ENCODE measurements at regions not wholly inside any gene's neighbourhood (a gene's known extent, or its start where the extent isn't known, plus 50 kb on each side); places are given as distances from the start of the nearest gene placed in this dataset.

DNA sequence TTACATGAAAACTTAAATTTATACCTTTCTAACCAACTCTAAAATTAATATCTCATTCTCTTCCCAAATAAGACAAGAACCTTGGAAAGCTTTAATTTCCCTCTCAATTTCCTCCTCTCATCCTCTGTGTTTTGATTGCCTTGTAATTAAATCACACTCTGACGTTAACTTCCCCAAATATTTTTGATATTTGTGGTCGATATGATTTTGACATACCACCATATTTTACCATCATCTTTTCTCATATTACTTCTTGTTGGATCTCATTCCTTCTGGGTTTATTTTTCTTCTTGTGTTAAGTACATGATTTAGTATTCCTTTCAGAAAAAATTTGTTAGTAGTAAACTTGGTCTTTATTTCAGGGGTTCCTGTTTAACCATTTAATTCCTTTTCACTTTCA lies 69.6 kb downstream of the RDH14 start:
- POLR2A ChIA-PET (ENCODE audit: partially characterized antibody): no interaction called here
- Histone ChIP-seq H3K4me1 (replicated peaks in 1 of 4; ENCODE audit: control insufficient read depth in 3 of 4, insufficient read depth in 4 of 4, low read length in 3 of 4) (no peaks in the 10 kb centered on the region), H3K4ac (replicated peaks; ENCODE audit: insufficient read length, low read depth, low read length) (no peak overlapping the region), H3K14ac (ENCODE audit: insufficient read length) (no peak overlapping the region), H4K20me1 (replicated peaks in 1 of 2; ENCODE audit: control insufficient read depth in 1 of 2, insufficient read depth in 2 of 2, low read length in 2 of 2) (no peaks in the 10 kb centered on the region), H3K9me3 (ENCODE audit: insufficient read depth in 2 of 2, low read depth in 1 of 2, low read length in 1 of 2) (no peaks in the 10 kb centered on the region), H3K4me2 (ENCODE audit: insufficient read depth in 1 of 2, low read depth in 2 of 2, low read length in 2 of 2) (no peak overlapping the region), H2AK5ac (ENCODE audit: low read depth, low read length) (no peak overlapping the region), H3K36me3 (ENCODE audit: control insufficient read depth in 2 of 4, insufficient read depth in 4 of 4, low read length in 3 of 4) (no peaks in the 10 kb centered on the region), H3K4me3 (ENCODE audit: extremely low read depth in 1 of 4, insufficient read depth in 2 of 4, low read depth in 3 of 4, low read length in 4 of 4) (no peak overlapping the region), H4K8ac (ENCODE audit: extremely low read depth, insufficient read depth, low read length) (no peak overlapping the region), H3K27me3 (replicated peaks in 1 of 4; ENCODE audit: control insufficient read depth in 3 of 4, extremely low read depth in 1 of 4, insufficient read depth in 3 of 4, low read length in 3 of 4) (no peaks in the 10 kb centered on the region), H4K5ac (ENCODE audit: insufficient read length, low read depth, low read length) (no peak overlapping the region), H3K79me2 (ENCODE audit: control insufficient read depth in 1 of 2, insufficient read depth in 2 of 2, low read length in 2 of 2) (no peaks in the 10 kb centered on the region), H2BK15ac (ENCODE audit: low read length) (no peak overlapping the region), H3K18ac (ENCODE audit: extremely low read depth, low read length) (no peak overlapping the region), H3K9ac (replicated peaks in 1 of 4; ENCODE audit: extremely low read depth in 1 of 4, low read depth in 3 of 4, low read length in 3 of 4) (no peak overlapping the region), H3K23me2 (ENCODE audit: low read depth, low read length) (no peaks in the 10 kb centered on the region), H2BK120ac (replicated peaks; ENCODE audit: low read depth, low read length) (no peak overlapping the region), H3K79me1 (ENCODE audit: low read depth, low read length) (no peaks in the 10 kb centered on the region), H2BK12ac (ENCODE audit: low read depth, low read length) (no peak overlapping the region), H3K56ac (replicated peaks; ENCODE audit: insufficient read length, low read depth, low read length) (no peak overlapping the region), H3K23ac (ENCODE audit: insufficient read length) (no peak overlapping the region), H4K91ac (replicated peaks; ENCODE audit: insufficient read length, low read length) (no peak overlapping the region), H2AFZ (ENCODE audit: low read length) (no peak overlapping the region), H2BK20ac (ENCODE audit: low read length) (no peak overlapping the region), H3K27ac (ENCODE audit: low read depth, low read length) (no peak overlapping the region), H2BK5ac (ENCODE audit: low read depth, low read length) (no peak overlapping the region)
- FAIRE-seq: no peak
- no peak for DNase-seq (ENCODE audit: low read depth in 1 of 2, low spot score in 2 of 2)
- TF ChIP-seq E2F6 (IDR thresholded peaks at IDR 0.05) (no peak), POU5F1 (IDR thresholded peaks at IDR 0.05; ENCODE audit: low read depth, low read length) (no peak), POLR2A (IDR thresholded peaks at IDR 0.05; ENCODE audit: control extremely low read depth in 1 of 2, low read depth in 2 of 2, low read length in 2 of 2) (no peak), GABPA (IDR thresholded peaks at IDR 0.05; ENCODE audit: borderline replicate concordance, insufficient read depth, low read length) (no peak), NANOG (IDR thresholded peaks at IDR 0.05; ENCODE audit: insufficient read depth, low read depth, low read length, poor library complexity, severe bottlenecking) (no peak), SP1 (IDR thresholded peaks at IDR 0.05; ENCODE audit: low read depth, low read length) (no peak), RAD21 (IDR thresholded peaks at IDR 0.05 in 1 of 2, conservative IDR thresholded peaks at IDR 0.05 in 1 of 2; ENCODE audit: low read depth in 2 of 2, low read length in 2 of 2) (no peak), HDAC6 (IDR thresholded peaks at IDR 0.05; ENCODE audit: low read depth, low read length) (no peak)
- CTCF ChIA-PET (ENCODE audit: partially characterized antibody): no interaction called here
- WGBS, 2 experiments (ENCODE audit: extremely low coverage in 1 of 2, insufficient coverage in 1 of 2, insufficient read length in 1 of 2, insufficient replicate concordance in 2 of 2, low coverage in 1 of 2, low lambda C conversion rate in 2 of 2, missing lambda C conversion rate in 1 of 2): 90% methylated on average over 2 of the region's 2 CpGs; no CpG with 5 or more reads in 1 of the 2 experiments
